GM23338 (cell line): ENCODE measurements at regions not wholly inside any gene's neighbourhood (a gene's known extent, or its start where the extent isn't known, plus 50 kb on each side); places are given as distances from the start of the nearest gene placed in this dataset.

Source experiments
- CREB1 ChIP-seq: fragments of 250-450 bp; sonication (Bioruptor Pico); IDR thresholded peaks from 2 replicates; pipeline ENCODE4 v1.5.0; 2020; ENCODE audit warnings: low read depth, mild to moderate bottlenecking, moderate library complexity
- CTCF ChIP-seq, 2 experiments: fragments of 200-600 bp in 1 of 2; sonication (generic) in 1 of 2; conservative IDR thresholded peaks; 2 replicates each; pipeline versions ENCODE4 v1.5.1 to v1.6.1; 2016 to 2017; ENCODE audit warnings: antibody characterized with exemption in 2 of 2, low read depth in 2 of 2, mild to moderate bottlenecking in 2 of 2, moderate library complexity in 1 of 2
- EZH2 ChIP-seq: fragments of 200-600 bp; sonication (generic); IDR thresholded peaks from one replicate; pipeline ENCODE4 v1.8.0; 2017; ENCODE audit warnings: antibody characterized with exemption, mild to moderate bottlenecking, low read depth; ENCODE audit not compliant: unreplicated experiment
- EZH2phosphoT487 ChIP-seq: fragments of 200-600 bp; sonication (generic); IDR thresholded peaks from one replicate; pipeline ENCODE4 v1.8.1; 2018; ENCODE audit warnings: antibody characterized with exemption; ENCODE audit not compliant: unreplicated experiment
- JUNB ChIP-seq: IDR thresholded peaks from one replicate; pipeline ENCODE4 v1.6.1; 2016; ENCODE audit warnings: antibody characterized with exemption; ENCODE audit not compliant: unreplicated experiment
- NANOG ChIP-seq: IDR thresholded peaks from 2 replicates; pipeline ENCODE4 v1.6.1; 2016; ENCODE audit warnings: antibody characterized with exemption, borderline replicate concordance
- POLR2AphosphoS5 ChIP-seq: IDR thresholded peaks from 2 replicates; pipeline ENCODE4 v1.6.1; 2016; ENCODE audit warnings: antibody characterized with exemption, low read depth
- REST ChIP-seq: IDR thresholded peaks from one replicate; pipeline ENCODE4 v1.6.1; 2018; ENCODE audit warnings: antibody characterized with exemption; ENCODE audit not compliant: unreplicated experiment
- ZNF462 ChIP-seq: fragments of 250-450 bp; sonication (Bioruptor Pico); IDR thresholded peaks from 2 replicates; pipeline ENCODE4 v1.5.0; 2020; ENCODE audit warnings: mild to moderate bottlenecking, moderate library complexity

GRCh38 chr7:42400961-42401360, 164.0 kb upstream of the GLI3 start:
- TF ChIP-seq EZH2 (no peak), CTCF (conservative IDR thresholded peaks at IDR 0.05; ENCODE audit: low read depth in 2 of 2) (no peak), REST (no peak), POLR2AphosphoS5 (no peak), EZH2phosphoT487 (no peak), CREB1 (CRISPR knock-in tag) (no peak), JUNB (no peak), ZNF462 (CRISPR knock-in tag) (no peak), NANOG (no peak)
